Neural crest cell (in vitro differentiated cells): ENCODE measurements at regions not wholly inside any gene's neighbourhood (a gene's known extent, or its start where the extent isn't known, plus 50 kb on each side); places are given as distances from the start of the nearest gene placed in this dataset.

Source experiments
- DNase-seq: peaks from one replicate; pipeline ENCODE4 v3.0.0; 2021; ENCODE audit warnings: low read depth, mixed read lengths, low spot score
- H3K27ac Mint-ChIP-seq: one replicate; pipeline ENCODE4 v1.8.0; 2021; ENCODE audit warnings: mild to moderate bottlenecking, mixed read lengths; ENCODE audit not compliant: unreplicated experiment
- H3K27me3 Mint-ChIP-seq: 2 replicates; pipeline ENCODE4 v1.8.0; 2021; ENCODE audit warnings: low read depth, mild to moderate bottlenecking, mixed read lengths
- H3K36me3 Mint-ChIP-seq: 2 replicates; pipeline ENCODE4 v1.8.0; 2021; ENCODE audit warnings: low read depth, mild to moderate bottlenecking, mixed read lengths
- H3K4me1 Mint-ChIP-seq: 2 replicates; pipeline ENCODE4 v1.8.0; 2021; ENCODE audit warnings: mixed read lengths
- H3K4me3 Mint-ChIP-seq: one replicate; pipeline ENCODE4 v1.8.0; 2021; ENCODE audit warnings: mild to moderate bottlenecking, mixed read lengths
- H3K9me3 Mint-ChIP-seq: 2 replicates; pipeline ENCODE4 v1.8.0; 2021; ENCODE audit warnings: mixed read lengths
- CTCF ChIP-seq: fragments of 200-600 bp; sonication (generic); conservative IDR thresholded peaks from 2 replicates; pipeline ENCODE4 v1.5.0; 2021; ENCODE audit warnings: antibody characterized with exemption, mild to moderate bottlenecking

GRCh38 chr21:15526798-15527197 lies 203.0 kb upstream of the USP25 start:
- Mint-ChIP-seq H3K9me3 (peaks cover 8% of the 10 kb centered on the region), H3K4me3 (no peak overlapping the region), H3K36me3 (peaks cover 2% of the 10 kb centered on the region), H3K27me3 (no peaks in the 10 kb centered on the region), H3K27ac (no peak overlapping the region), H3K4me1 (no peaks in the 10 kb centered on the region)
- no peak for DNase-seq
- no peak for TF ChIP-seq CTCF

- H3K4me1 Mint-ChIP-seq: no peaks in the 10 kb centered on the region
- no peak overlapping the region for H3K4me3 Mint-ChIP-seq
- no peaks in the 10 kb centered on the region for H3K27me3 Mint-ChIP-seq
- no peak overlapping the region for H3K27ac Mint-ChIP-seq
- DNase-seq: no peak
- peaks cover 8% of the 10 kb centered on the region for H3K9me3 Mint-ChIP-seq
- TF ChIP-seq CTCF: no peak
- H3K36me3 Mint-ChIP-seq: peaks cover 2% of the 10 kb centered on the region
Measured at GRCh38 chr21:15528346-15528745, 201.4 kb upstream of the USP25 start.

- no peak for TF ChIP-seq CTCF
- Mint-ChIP-seq H3K4me3 (no peak overlapping the region), H3K27me3 (no peaks in the 10 kb centered on the region), H3K9me3 (peaks cover 6% of the 10 kb centered on the region), H3K4me1 (no peaks in the 10 kb centered on the region), H3K27ac (no peak overlapping the region), H3K36me3 (peaks cover 2% of the 10 kb centered on the region)
- no peak for DNase-seq
Measured at GRCh38 chr21:15531986-15532385, 197.8 kb upstream of the USP25 start.

- Mint-ChIP-seq H3K27me3 (no peaks in the 10 kb centered on the region), H3K9me3 (peaks cover 6% of the 10 kb centered on the region), H3K4me3 (no peak overlapping the region), H3K4me1 (no peaks in the 10 kb centered on the region), H3K27ac (no peak overlapping the region), H3K36me3 (peaks cover 2% of the 10 kb centered on the region)
- no peak for DNase-seq
- TF ChIP-seq CTCF: no peak
Measured at GRCh38 chr21:15533618-15534017, 196.2 kb upstream of the USP25 start.

GRCh38 chr21:15534450-15534886 lies 195.3 kb upstream of the USP25 start:
- H3K27me3 Mint-ChIP-seq: no peaks in the 10 kb centered on the region
- H3K9me3 Mint-ChIP-seq: peaks cover 6% of the 10 kb centered on the region
- no peak overlapping the region for H3K27ac Mint-ChIP-seq
- H3K4me3 Mint-ChIP-seq: no peak overlapping the region
- no peak for TF ChIP-seq CTCF
- H3K36me3 Mint-ChIP-seq: peaks cover 2% of the 10 kb centered on the region
- no peaks in the 10 kb centered on the region for H3K4me1 Mint-ChIP-seq
- DNase-seq: no peak

GRCh38 chr21:15539376-15539775 lies 190.4 kb upstream of the USP25 start:
- no peak for TF ChIP-seq CTCF
- Mint-ChIP-seq H3K27ac (no peak overlapping the region), H3K4me1 (peaks cover 4% of the 10 kb centered on the region), H3K9me3 (peaks cover 2% of the 10 kb centered on the region), H3K4me3 (no peak overlapping the region), H3K36me3 (no peaks in the 10 kb centered on the region), H3K27me3 (no peaks in the 10 kb centered on the region)
- no peak for DNase-seq
